HG03520 (cell line): ENCODE measurements at regions not wholly inside any gene's neighbourhood (a gene's known extent, or its start where the extent isn't known, plus 50 kb on each side); places are given as distances from the start of the nearest gene placed in this dataset.

Experiments used
- ATAC-seq: cut with Tn5 transposase; IDR thresholded peaks from one replicate; pipeline ENCODE4 v1.9.1; 2021; ENCODE audit warnings: mild to moderate bottlenecking, moderate library complexity; ENCODE audit not compliant: unreplicated experiment

DNA sequence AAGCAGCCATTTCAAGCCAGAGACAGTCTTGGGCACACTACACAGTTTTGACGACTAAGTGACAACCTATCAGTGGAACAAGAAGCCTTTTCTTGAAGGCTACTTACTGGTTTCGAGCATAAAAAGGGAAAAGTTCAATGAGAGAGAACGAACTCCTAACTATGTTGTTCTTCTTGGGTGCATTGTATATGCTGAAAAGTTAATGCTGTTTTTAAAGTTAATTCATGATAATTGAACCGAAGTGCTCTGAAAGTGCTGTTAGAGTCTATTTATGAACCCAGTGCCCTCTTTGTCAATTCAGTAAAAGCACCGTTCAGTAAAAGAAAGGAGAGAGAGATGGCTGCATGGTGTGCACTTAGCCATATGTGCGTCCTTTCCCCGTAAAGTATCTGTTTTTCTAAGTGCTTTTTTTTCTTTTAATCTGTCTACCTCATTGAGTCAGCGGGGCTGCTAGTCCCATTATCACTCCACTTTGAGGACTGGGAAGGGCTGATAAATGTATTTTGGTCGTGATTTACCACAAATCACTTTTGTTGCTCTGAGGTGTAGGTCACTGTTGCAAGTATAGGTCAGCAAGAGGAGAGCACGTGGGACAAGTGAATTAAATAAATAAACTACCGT is 380.7 kb upstream of the GOLIM4 start:
- no peak for ATAC-seq

DNA sequence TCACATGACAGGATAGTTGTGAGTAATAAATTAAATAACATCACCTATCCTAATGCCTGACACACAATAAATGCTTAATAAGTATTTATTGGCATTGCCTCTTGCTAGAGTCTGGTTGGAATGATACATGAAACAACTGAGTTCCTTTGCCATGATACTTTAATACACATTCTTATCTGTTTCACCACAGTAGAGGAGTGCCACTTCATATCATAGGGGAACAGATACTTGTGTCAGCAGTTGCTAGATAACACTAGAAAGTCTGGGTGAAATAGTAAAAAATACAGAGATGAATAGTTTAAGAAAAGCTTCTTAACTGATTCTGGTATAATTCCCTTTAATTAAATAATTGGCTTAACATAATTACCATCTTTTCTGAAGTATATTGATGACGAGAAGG is 380.0 kb upstream of the GOLIM4 start:
- ATAC-seq = no peak

DNA sequence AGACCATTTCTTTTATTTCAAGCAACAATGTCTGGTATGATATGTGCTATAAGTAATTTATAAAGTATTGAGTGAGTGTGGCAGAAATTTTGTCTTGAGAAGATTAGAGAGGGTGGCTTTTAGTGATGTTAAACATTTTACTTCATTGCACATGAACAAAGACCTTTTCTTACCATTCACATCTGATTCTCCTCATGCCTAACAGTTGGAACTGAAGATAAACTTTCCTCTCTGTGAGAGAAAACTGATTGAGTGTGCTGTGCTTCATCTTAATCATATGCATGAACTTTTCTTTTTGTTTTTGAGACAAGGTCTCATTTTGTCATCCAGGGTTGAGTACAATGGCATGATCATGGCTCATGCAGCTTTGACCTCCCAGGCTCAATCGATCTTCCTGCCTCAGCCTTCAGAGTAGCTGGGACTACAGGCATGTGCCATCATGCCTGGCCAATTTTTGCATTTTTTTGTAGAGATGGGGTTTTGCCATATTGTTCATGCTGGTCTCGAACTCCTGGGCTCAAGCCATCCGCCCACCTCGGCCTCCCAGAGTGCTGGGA is 377.7 kb upstream of the GOLIM4 start:
- no peak for ATAC-seq

DNA sequence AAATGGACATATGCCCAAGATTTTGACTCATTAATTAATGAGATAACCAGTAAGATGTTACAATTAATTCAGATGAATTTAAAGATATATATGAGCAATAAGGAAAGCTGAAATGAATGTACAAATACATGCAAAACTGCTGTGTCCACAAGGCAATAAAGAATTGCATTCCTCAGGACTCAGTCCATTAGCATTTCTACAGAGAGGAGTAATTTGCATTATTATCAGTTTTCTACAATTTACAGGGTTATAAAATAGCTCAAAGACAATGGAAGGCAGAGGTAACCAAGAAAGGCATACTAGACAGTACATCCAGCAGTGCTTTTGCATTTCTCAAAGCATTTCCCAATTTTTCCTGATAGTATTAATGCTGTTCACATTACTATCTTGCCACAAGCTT is 377.1 kb upstream of the GOLIM4 start:
- no peak for ATAC-seq

DNA sequence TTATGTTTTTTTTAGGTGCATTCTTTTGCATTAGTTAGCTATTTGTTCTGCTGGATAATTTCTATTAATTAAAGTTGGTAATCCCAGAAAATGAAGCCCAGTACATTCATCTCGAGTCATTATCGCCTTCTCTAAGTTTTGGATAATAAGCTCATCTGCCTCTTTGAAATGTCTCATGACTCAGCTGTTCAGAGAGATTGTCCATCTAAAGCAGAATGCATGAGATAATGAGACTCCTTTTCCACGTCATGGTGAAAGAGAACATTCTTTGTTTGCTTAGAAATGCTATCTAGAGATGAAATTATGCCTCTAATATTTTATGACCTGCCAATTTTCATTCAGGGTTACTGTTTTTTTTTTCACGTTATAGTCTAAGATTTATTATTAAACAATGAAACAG is 374.7 kb upstream of the GOLIM4 start:
- no peak for ATAC-seq

DNA sequence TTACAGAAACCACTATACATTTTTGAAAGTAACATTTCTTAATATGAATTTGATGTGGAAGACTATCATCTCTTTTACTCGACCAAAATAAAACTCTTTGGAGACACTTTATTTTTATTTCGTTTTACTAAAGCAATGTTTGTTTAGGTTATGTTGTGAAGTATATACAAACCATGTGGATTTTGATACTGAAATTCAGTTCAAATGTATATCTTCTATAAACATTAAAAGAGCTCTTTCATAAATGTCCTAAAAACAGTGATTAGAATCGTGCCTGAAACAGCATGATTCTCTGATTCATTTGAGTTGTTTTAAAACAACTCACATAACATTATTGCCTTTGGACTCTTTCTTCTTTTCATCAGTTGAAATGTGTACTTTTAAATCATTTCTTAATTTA is 373.7 kb upstream of the GOLIM4 start:
- no peak for ATAC-seq

DNA sequence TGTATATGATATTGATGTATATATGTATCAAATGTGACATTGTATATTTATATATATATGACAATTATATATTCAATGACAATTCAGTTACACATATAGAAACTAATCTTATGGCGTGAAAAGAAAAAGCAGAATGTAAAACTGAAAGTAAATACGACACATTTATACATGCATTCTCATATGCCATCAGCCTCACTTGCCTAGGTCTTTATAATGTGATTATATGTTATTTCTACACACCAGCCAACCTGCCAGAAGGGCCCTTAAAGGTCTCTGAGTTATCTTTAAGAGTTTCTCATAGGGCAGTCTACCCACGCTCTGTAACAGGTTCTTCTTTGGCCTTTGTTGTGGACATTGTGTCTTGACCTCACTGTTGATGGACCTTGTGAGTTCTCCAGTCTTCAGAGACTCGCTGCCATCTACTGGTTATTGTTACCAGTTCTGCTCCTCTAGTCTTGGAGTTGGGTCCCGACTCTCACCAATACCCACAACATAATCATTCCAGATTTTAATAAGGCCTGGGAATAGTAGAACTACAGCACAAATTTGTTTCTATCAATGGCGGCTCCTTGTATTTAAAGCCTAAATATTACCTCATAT is 371.5 kb upstream of the GOLIM4 start:
- ATAC-seq = peak; percentile 80

DNA sequence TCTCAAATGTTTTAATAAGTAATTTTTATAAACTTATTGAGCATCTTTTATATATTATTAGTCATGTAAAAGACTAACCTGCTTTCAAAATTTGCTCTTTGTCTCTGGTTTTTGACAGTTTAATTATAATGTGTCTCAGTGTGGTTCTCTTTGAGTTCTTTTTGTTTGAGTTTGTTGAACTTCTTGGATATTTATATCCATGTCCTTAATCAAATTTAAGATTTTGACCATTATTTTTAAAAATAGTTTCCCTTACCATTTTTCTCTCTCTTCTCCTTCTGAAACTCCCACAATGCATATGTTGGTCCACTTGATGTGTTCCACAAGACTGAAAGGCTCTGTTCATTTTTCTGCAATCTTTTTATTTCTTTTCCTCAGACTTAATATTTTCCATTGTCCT is 366.1 kb upstream of the GOLIM4 start:
- ATAC-seq = no peak

DNA sequence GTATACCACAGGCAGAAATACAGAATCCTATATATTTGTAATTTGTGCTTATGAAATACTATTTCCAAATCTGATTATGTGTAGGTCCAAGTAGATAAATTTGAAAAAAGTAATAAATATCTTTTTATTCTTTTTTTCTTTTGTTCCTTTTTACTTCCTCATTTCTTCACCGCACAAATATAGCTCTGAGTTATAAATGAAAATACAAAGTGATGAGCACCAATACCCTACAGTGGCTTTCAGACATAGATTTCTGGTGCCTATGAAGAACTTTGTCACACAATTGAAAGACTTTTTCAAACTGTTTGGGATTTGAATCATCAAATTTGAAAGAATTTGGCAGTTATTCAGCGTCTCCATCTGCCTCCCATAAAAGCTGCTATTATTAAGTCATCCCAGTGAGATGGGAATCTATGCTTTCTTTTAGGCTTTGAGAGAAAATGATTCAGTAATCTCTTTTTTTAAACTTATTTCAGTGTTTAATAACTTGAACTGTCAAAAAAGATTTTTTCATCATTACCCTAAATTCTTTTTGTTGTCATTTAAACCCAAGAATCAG is 363.6 kb upstream of the GOLIM4 start:
- ATAC-seq = no peak

DNA sequence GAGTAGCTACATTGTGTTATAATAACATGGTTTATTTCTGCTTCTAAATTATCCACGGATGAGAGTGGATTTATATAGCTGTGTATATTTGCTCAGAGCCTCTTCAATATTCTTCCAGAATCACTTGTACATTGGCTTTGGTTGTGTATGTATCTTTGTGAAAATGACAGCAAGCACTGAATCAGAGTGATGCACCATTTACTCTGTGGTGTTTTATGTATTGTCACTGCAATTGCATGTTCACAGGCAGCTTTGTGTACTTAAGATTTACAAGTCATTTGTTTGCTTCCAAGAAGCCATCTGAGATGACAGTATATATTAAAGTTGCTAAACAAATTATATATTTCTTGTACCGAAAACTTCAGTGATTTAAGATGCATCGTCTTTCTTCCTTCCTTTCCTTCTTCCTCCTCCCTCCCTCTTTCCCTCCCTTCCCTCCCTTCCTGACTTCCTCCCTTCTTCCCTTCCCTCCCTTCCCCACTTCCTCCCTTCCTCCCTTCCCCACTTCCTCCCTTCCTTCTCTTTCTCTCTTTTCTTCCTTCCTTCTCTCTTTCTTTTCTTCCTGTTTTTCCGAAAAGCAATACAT is 362.3 kb upstream of the GOLIM4 start:
- no peak for ATAC-seq

DNA sequence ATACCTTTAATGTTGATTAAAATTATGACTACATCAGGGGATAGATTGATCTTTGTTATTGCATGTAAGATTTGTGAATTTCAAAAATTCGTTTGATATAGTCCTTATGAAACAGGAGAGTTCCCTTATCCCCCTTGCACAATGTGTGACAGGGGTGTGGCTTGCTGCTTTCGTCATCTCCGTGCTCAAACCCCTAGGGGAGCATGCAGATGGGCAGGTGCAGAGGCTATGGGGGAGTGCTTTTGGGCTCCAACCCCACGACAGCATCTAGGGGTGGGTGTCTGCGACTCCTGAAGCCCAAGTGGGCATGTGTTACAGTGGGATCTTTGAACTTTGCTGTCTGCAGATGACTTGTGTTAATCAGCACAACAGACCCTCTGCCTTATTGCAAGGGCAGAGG is 360.1 kb upstream of the GOLIM4 start:
- ATAC-seq = no peak

DNA sequence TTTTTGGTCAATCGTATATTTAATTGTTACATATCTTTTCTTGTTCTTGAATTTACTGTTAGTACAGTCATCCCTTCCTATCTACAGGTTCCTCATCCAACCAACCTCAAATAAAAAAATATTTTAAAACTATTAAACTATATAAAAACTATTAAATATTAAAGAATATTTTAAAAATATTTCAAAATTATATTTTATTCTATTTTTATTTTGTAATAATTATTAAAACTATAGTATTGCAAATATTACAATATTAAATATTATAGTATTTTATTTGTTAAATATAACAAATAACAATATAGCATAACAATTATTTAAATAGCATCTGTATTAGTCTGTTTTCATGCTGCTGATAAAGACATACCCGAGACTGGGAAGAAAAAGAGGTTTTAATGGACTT is 357.9 kb upstream of the GOLIM4 start:
- no peak for ATAC-seq

DNA sequence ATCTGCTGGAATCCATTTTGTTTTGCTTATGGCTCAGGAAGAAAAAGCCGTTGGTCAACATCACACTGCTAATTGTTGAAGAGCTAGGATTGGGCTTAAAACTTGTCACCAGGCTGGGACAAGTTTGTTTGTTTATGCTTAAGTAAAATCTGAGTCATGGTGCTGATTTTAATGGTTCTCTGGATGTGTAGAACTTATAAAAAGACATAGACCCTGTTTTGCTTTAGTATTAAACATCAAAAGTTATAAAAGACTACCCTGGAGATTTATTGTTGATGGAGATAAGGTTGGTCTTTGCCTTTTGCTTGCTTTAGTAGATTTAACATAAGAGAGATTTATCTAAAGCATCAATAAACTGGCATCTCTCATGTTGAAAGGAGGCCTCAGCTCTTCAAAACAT is 348.2 kb upstream of the GOLIM4 start:
- no peak for ATAC-seq

DNA sequence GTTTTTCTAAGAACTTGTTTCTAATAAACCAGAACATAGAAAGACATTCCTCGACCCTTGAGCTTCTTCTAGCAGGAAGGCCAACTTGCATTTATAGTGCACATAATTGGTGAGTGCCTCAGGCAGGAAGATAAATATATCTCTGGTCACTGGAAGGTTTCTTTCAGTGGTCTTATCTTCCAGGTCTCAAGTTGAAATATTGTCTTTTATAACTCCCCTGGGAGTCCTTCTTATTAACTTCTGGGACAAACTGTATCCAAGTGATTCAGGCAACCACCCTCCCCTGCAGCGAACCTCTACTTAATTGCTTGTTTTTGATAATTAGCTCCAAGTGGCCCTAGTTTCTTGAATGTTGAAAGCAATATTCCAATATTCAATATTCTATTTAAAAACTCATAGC is 346.8 kb upstream of the GOLIM4 start:
- ATAC-seq = no peak

DNA sequence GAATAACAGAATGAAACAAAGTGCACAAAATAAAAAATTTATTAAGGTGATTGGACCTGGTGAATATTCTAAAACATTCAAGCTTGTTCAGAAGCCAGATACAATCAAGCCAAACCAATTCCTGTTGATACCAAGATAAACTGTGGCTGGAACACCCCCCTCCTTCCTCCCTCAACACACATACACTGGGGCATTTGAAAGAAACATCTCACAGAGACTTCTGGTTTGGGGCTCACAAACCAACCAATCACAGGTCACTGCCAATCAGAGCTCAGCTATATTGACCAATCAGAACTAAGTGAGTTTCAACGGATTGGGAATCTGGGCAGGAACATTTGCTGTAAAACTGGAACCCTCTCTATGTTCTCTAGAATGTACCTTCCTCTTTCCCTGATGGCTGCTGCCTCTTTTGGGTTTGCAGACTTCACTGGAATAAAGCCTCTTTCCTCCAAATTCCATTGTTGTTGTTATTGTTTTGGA is 340.6 kb upstream of the GOLIM4 start:
- no peak for ATAC-seq

DNA sequence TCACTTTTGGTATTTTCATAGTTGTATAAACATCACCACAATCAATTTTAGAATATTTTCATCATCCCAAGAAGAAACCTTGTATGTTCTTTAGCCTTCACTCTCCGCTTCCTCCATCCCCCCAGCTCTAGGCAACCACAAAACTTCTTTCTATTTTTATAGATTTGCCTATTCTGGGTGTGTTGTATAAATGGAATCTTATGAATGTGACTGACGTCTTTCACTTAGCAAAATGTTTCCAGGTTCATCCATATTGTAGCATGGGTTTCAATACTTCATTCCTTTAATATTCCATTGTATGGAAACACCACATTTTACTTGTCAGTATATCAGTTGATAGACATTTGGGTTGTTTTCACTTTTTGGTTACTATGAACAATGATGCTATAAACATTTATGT is 335.8 kb upstream of the GOLIM4 start:
- no peak for ATAC-seq

DNA sequence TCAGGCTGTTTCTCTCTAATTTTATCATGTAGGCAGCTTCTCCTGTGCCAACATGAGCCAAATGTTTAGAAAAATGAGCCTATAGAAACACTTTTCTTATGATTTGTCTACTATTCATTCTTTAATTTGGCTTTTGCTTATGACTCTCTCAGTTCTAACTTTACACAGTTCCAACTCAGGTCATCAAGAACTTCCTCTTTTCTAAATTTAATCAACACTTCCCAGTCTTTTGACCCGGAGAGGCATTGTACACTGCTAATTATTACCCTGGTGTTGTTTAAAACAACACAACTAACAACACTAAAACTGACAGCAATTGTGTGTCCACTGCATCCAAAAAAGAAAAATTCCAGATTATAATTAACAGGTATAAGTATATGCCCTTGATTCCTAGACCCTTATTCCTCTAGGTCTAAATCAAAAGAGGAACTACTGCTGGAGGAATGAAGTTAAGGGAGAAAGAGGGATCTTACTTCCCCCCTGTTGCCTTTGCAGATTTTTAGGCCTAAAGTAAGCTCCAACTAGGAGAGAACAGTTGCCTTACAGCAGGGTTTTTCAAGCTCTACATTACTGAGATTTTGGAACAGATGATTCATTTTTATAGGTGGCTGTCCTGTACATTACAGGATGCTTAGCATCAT is 332.2 kb upstream of the GOLIM4 start:
- no peak for ATAC-seq

DNA sequence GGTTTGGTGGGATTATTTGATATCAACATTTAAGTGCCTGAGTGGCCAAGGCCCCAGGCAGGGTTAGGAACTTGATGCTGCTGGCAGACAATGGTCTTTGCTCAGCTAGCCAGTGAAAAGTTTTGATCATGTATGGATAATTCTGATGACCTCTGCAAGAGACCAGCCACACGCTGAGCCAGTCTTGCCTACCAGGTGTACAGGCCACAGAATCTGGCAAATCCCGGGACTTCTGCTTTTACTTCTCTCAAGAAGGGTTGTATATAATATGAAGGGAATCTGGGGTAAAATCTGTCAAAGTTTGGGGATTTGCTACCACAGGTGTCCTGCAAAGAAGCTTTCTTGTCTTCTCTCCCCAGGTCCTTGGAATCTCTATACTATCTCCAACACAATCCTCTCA is 331.4 kb upstream of the GOLIM4 start:
- no peak for ATAC-seq

DNA sequence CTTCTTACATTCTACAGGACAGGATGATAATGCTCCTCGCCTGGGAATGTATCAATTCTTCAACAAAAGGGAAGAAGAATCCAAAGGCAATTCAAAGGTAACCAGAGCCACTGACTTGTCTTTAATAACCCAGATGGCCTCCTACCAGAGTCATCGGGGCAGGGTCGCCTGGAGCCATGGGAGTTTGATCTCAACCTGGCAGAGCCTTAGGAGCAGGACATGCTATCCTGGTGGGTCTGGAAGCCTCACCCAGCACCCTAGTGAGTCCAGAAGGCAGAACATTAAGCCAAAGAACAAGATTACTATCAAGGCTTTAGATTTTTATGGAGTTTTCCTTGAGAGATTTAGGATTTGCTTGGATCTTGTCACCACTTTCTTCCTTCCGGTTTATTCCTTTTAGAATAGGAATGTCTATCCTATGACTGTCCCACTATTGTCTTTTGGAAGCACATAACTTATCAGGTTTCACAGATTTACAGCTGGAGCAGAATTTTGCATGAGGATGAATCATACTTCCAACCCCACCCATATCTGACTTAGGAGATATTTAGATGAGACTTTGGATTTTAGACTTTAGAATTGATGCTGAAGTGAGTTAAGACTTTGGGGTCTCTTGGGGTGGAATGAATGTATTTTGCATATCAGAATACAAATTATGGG is 330.3 kb upstream of the GOLIM4 start:
- no peak for ATAC-seq

DNA sequence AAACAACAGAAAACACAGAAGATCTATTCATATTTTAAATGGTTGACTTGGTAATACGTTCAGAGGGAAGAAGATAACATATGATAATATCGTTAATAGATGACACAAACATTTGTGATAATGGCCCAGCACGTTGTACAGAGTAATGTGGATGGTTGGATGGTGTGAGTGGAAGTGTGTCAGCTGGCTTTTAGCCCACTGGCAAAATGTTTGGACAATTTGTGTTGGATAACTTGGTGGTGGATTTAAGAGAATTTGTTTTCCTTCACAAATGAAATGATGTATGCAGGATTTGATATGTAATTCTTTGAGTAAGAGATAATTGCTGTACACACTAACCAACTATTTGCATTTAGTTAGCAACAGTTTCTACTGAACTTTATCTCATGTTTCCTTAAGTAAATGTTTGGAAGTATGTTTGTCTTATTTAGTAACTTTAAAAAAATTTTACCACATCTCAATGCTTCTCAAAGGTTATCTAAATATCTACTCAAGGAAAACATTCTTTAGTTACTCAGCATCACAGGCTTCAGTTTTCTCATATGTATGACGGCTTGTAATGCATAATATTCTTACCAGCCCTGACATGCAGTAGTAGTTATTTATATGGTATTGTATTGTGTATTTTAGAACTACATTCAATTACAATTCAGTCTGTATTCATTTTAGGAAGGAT is 328.5 kb upstream of the GOLIM4 start:
- no peak for ATAC-seq

DNA sequence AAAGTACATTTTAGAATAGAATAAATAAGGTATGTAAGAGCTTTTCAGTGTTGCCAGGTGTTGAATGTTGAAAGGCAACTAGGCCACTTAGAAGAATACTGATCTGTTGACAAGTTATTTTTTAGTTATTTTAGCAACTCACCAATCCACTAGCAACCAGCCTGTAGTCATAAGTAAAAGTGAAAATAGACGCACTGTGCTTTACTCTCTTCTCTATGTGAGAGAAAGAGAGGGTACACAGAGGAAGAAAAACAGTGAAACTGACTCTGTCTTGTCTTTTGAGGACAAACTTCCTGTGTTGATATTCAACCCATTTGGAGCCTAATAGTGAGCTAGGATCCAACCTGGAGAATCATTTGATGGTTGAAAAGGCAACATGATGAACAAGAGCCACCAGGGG is 327.1 kb upstream of the GOLIM4 start:
- ATAC-seq = peak; percentile 60
